Midbrain (tissue), 1 donor: ENCODE measurements at regions not wholly inside any gene's neighbourhood (a gene's known extent, or its start where the extent isn't known, plus 50 kb on each side); places are given as distances from the start of the nearest gene placed in this dataset.
"Not testable (repeated sequence)": the region's sequence is repeated elsewhere in the genome, so short reads cannot be mapped to it uniquely, and the experiment has no call there.

Experiments
- DNase-seq: peaks from one replicate; lab custom pipeline; 2025; lab: John Stamatoyannopoulos, UW

- no peak for DNase-seq
Measured at GRCh38 chr2:52294628-52295027, 1262.7 kb upstream of the NRXN1 start.

GRCh38 chr2:52292801-52293200 is 1260.9 kb upstream of the NRXN1 start:
- no peak for DNase-seq

- DNase-seq = no peak
Measured at GRCh38 chr2:52289741-52290140, 1257.8 kb upstream of the NRXN1 start.

- DNase-seq = no peak
Measured at GRCh38 chr2:52288596-52288995, 1256.7 kb upstream of the NRXN1 start.

- DNase-seq = no peak
Measured at GRCh38 chr2:52269696-52270485, 1238.0 kb upstream of the NRXN1 start.

GRCh38 chr2:52264911-52265310 is 1233.0 kb upstream of the NRXN1 start:
- DNase-seq = no peak

GRCh38 chr2:52264488-52264887 is 1232.6 kb upstream of the NRXN1 start:
- DNase-seq = no peak

GRCh38 chr2:52260904-52261303 is 1229.0 kb upstream of the NRXN1 start:
- no peak for DNase-seq

GRCh38 chr2:52258967-52259366 is 1227.0 kb upstream of the NRXN1 start:
- DNase-seq = not testable (repeated sequence)

- DNase-seq = no peak
Measured at GRCh38 chr2:52258038-52258437, 1226.1 kb upstream of the NRXN1 start.

- DNase-seq = no peak
Measured at GRCh38 chr2:52253416-52253980, 1221.6 kb upstream of the NRXN1 start.

GRCh38 chr2:52238782-52239181 is 1206.8 kb upstream of the NRXN1 start:
- no peak for DNase-seq

- no peak for DNase-seq
Measured at GRCh38 chr2:52222128-52222527, 1190.2 kb upstream of the NRXN1 start.

- DNase-seq = no peak
Measured at GRCh38 chr2:52220393-52220792, 1188.5 kb upstream of the NRXN1 start.

- no peak for DNase-seq
Measured at GRCh38 chr2:52210611-52211010, 1178.7 kb upstream of the NRXN1 start.

GRCh38 chr2:52210161-52210560 is 1178.2 kb upstream of the NRXN1 start:
- DNase-seq = no peak

GRCh38 chr2:52194342-52194741 is 1162.4 kb upstream of the NRXN1 start:
- no peak for DNase-seq

GRCh38 chr2:52193804-52194203 is 1161.9 kb upstream of the NRXN1 start:
- DNase-seq = no peak

GRCh38 chr2:52192656-52193055 is 1160.7 kb upstream of the NRXN1 start:
- DNase-seq = no peak

- no peak for DNase-seq
Measured at GRCh38 chr2:52181080-52181479, 1149.1 kb upstream of the NRXN1 start.

- DNase-seq = no peak
Measured at GRCh38 chr2:52178845-52179244, 1146.9 kb upstream of the NRXN1 start.

GRCh38 chr2:52145005-52145404 is 1113.1 kb upstream of the NRXN1 start:
- DNase-seq = no peak

- no peak for DNase-seq
Measured at GRCh38 chr2:52144590-52144989, 1112.7 kb upstream of the NRXN1 start.

- no peak for DNase-seq
Measured at GRCh38 chr2:52141076-52141475, 1109.1 kb upstream of the NRXN1 start.
